Middle frontal gyrus (tissue), 1 donor: ENCODE measurements at regions not wholly inside any gene's neighbourhood (a gene's known extent, or its start where the extent isn't known, plus 50 kb on each side); places are given as distances from the start of the nearest gene placed in this dataset.

ENCODE experiments used
- DNase-seq: peaks from one replicate; pipeline ENCODE4 v3.0.0-alpha.2; 2015; ENCODE audit warnings: low spot score; ENCODE audit errors: extremely low spot score

GRCh38 chr11:116418388-116419041 is 354.3 kb downstream of the BUD13 start:
- no peak for DNase-seq

DNA sequence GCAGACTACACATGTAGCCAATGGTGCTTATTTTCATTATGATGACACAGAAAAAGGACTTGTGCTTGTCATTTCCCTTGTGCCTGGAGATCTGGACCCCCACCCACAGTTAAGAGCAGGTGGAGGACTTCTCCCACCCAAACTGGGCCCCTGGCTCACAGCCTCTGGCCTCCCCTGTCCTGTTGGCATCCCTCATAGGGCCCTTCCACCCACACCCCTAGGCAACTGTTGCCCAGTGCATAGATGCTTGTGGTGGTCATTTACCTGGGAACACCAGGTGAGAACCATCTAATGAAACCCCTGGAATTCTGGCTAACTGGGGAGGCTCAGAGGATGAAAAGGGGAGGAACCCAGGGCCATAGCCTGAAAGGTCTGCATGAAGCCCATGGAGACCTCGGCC is 355.9 kb downstream of the BUD13 start:
- no peak for DNase-seq

GRCh38 chr11:116415095-116415494 is 357.7 kb downstream of the BUD13 start:
- DNase-seq = no peak

- DNase-seq = no peak
Observed at GRCh38 chr11:116414357-116414880, 358.4 kb downstream of the BUD13 start.

GRCh38 chr11:116413301-116414242 is 359.2 kb downstream of the BUD13 start:
- no peak for DNase-seq

- no peak for DNase-seq
Observed at GRCh38 chr11:116412118-116412889, 360.5 kb downstream of the BUD13 start.

- DNase-seq = no peak
Observed at GRCh38 chr11:116409238-116409637, 363.5 kb downstream of the BUD13 start.

GRCh38 chr11:116406042-116406441 is 366.7 kb downstream of the BUD13 start:
- no peak for DNase-seq

- DNase-seq = no peak
Observed at GRCh38 chr11:116404462-116404798, 368.4 kb downstream of the BUD13 start.

- no peak for DNase-seq
Observed at GRCh38 chr11:116403794-116404461, 368.9 kb downstream of the BUD13 start.

GRCh38 chr11:116400081-116400480 is 372.7 kb downstream of the BUD13 start:
- DNase-seq = no peak

GRCh38 chr11:116397602-116398084 is 375.1 kb downstream of the BUD13 start:
- DNase-seq = no peak

- DNase-seq = no peak
Observed at GRCh38 chr11:116396331-116396730, 376.5 kb downstream of the BUD13 start.

DNA sequence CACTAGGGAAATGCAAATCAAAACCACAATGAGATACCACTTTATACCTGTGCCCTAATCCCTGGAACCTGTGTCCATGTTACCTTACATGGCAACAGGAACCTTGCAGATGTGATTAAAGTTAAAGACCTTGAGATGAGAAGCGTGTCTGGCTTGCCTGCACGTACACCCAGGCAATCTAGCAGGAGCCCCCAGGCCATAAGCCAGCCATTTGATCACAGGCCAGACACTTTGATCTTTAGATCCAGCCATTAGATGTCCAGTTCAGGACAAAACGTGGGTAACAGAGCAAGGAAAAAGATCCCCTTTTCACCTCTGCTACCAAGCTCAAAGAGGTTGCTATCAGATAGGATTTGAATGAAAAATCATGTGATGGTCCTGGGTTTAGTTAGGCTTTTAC is 378.8 kb downstream of the BUD13 start:
- DNase-seq = no peak

- no peak for DNase-seq
Observed at GRCh38 chr11:116390963-116391362, 381.8 kb downstream of the BUD13 start.

GRCh38 chr11:116388146-116388545 is 384.6 kb downstream of the BUD13 start:
- DNase-seq = no peak

- no peak for DNase-seq
Observed at GRCh38 chr11:116387641-116388040, 385.1 kb downstream of the BUD13 start.

- DNase-seq = no peak
Observed at GRCh38 chr11:116386118-116386699, 386.6 kb downstream of the BUD13 start.

DNA sequence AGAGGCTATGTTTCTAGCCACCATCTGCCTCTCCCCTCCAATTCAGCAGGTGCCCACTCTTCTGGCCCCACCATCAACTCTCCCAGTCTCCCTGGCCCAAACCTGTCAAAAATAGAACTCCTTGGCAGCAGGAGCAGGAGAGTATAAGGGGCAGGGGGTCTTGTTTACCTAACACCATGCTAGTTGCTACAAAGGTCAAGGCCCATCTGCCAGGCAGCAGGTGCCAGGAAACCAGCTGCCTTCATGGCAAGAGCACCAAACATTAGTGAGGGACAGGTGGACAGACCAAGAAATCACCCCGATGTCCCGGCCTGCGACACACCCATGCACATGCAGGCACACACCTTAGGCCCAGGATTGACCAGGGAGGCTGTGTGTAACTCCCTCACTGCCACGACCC is 387.9 kb downstream of the BUD13 start:
- no peak for DNase-seq

GRCh38 chr11:116384407-116384806 is 388.4 kb downstream of the BUD13 start:
- DNase-seq = no peak
